LNCAP (cell line): ENCODE measurements at regions not wholly inside any gene's neighbourhood (a gene's known extent, or its start where the extent isn't known, plus 50 kb on each side); places are given as distances from the start of the nearest gene placed in this dataset.

Experiments used
- TF ChIP-seq, protein P1 (sequence below): fragments of 450-650 bp; IDR thresholded peaks from 2 replicates; pipeline ENCODE4 v1.5.1; 2017; ENCODE audit warnings: mild to moderate bottlenecking

DNA sequence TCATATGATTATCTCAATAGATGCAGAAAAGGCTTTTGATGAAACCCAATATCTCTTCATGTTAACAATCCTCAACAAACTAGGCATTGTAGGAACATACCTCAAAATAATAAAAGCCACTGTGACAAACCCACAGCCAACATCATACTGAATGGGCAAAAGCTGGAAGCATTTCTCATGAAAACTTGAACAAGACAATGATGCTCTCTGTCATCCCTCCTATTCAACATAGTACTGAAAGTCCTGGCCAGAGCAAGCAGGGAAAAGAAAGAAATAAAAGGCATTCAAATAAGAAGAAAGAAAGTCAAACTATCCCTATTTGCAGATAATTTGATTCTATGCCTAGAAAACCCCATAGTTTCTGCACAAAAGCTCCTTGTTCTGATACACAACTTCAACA, 999.2 kb upstream of the GOT2 start:
- TF ChIP-seq, protein P1, sequence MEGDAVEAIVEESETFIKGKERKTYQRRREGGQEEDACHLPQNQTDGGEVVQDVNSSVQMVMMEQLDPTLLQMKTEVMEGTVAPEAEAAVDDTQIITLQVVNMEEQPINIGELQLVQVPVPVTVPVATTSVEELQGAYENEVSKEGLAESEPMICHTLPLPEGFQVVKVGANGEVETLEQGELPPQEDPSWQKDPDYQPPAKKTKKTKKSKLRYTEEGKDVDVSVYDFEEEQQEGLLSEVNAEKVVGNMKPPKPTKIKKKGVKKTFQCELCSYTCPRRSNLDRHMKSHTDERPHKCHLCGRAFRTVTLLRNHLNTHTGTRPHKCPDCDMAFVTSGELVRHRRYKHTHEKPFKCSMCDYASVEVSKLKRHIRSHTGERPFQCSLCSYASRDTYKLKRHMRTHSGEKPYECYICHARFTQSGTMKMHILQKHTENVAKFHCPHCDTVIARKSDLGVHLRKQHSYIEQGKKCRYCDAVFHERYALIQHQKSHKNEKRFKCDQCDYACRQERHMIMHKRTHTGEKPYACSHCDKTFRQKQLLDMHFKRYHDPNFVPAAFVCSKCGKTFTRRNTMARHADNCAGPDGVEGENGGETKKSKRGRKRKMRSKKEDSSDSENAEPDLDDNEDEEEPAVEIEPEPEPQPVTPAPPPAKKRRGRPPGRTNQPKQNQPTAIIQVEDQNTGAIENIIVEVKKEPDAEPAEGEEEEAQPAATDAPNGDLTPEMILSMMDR, result no peak

DNA sequence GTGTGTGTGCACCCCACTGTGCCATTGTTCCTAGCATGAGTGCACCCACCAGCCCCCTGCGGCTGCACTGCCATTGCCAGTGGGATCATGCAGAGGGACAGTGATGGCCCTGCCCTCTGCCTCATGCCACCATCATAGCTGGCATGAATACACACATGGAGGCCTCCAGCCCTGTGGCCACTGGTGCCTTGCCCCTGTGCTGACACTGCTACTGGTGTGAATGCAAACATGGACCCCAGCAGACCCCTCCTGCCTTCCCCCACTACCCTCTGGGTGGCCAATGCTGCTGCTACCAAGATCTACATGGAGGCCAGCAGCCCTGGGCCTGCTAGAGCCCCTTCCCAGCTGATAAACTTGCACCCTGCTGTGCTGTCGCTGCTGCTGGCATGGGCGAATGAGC, 995.5 kb upstream of the GOT2 start:
- TF ChIP-seq, protein P1, result no peak

DNA sequence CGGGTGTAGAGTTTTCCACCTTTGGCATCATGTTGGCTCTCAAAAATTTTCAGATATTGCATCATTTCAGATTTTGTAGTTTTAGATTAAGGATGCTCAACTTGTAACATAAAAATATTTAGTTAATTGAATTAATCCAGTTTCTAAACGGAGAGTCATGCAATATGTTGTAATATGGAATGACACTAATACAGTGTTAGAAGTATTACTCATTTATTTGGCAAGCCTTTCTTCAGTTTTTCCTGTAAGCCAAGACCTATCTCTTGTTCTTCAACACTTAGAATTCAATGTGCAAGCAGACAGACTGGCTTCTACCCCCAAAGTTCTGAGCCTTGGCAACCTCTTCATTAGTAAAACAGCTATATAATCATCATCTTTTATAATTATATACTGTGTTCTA, 985.0 kb upstream of the GOT2 start:
- TF ChIP-seq, protein P1, result no peak

DNA sequence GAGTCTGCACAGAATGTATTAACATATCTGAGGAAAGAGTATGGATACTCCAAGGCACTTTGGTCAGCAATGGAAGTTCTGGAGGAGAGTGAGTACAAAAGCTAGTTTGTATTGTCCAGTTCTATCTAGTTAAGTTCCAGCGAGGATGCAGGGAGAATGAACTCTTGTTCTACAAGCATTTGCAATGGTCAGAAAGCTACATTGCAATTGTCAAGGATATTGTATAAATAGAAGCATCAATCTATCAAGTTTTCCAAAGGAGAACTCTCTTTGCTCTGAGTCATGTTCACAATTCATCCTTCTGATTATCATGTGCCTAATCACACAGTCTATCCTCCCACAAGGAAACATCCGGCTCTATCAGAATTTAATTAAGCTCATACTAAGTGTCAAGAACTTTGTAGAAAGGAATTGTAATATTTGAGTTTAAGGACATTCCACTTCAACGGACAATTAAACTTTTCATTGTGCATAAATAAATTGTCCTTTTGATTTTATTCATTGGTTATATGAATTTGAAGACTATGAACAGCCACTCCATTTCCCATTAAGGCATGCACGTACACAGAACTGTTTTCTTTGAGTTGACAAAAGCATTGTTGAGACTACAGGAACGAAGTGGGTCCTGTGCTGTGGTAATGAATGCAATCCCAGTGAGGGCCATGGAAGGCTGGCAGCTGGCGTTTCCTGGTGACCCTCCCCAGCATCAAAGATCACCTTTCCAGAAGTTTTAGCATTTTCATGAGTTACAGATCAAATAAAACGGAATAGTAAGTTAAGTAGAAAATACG, 973.5 kb upstream of the GOT2 start:
- TF ChIP-seq, protein P1, result no peak

DNA sequence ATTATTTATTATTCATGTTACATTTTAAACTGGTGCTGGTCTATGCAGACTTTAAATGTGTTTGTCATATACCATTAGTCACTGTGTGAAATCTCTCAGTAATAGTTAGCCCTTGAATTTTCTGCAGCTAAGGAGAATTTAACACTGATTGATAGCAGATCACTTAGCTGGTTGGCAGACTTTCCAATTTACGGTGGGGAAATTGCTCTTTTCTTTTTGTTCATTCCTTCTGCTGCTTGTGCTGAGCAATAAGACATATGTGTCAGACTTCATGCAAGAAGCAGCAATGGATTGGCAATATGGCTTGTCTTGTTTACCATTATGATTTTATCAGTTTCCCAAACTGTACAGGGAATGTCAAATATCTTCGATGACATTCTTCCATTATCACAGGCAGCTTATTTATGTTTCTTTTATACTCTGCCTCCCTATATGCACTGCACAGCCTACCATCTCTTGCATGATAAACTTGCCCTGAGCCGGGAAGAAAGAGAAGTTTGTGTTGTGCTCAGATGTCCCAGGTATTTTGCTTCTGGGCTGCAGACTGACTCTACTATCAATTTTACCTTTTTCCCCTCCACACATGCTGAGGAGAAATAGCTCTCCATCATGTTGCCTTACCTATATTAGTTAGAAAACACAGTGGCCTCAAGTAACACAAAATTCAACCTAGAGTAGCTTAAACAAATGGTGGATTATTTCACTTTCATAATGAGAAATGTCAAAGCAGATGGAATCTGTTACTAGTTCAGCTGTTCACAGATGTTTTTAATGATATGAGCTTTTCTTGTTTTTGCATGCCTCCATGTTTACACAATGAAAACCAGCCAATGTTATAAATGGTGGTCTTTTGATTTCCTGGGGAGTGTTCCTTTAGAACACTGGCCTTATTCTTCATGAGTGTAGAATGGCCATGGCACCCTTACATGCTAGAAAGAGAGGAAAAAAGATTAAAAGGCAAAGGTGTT, 968.1 kb upstream of the GOT2 start:
- TF ChIP-seq, protein P1, result no peak

DNA sequence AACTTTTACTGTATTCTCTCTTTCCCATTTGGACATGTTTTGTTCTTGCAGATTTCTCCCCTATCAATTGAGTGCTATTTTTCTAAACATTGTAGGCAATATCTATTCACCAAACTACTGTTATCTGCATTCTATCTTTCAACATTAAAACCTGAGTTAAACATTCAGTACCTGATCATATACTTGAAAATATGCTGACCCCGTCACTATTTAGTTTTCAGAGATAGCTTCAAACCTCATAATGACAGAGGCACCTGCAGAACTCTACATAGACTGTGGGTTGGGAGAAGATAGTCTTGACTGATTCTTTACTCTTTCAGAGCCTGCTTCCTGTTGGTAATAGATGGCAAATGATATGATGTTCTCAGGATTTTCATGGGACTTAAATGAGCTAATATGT, 965.7 kb upstream of the GOT2 start:
- TF ChIP-seq, protein P1, result no peak

DNA sequence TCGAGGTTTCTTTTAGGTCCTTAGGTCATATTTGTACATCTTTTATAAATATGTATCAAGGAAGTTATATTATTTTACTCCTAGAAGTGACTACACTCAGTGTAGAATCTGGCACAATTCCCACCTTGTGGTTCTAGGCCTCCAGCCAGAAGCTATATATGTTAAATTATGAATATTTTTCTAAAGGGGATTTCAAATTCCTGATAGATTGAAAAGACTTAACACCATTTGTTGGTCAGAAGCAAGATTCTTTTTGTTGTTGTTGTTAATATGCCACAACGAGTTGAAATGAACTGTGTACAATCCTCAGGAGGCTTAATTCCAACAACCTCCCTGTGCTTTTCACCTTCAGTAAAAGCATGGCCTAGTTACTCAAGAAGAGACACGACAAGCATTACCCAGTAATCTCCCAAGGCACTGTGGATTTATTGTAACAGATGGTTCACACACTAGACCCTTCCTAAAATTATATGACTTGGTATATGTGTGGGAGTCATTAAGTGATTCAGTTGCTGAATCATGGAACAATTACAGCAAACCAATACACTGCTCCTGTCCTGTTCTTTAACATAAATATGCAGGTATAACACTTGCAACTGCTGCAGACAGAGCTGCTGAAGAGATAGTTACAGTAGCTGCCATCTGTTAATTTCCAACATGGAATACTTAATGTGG, 964.4 kb upstream of the GOT2 start:
- TF ChIP-seq, protein P1, result no peak
